ACHN (cell line): ENCODE measurements at regions not wholly inside any gene's neighbourhood (a gene's known extent, or its start where the extent isn't known, plus 50 kb on each side); places are given as distances from the start of the nearest gene placed in this dataset.
A peak's percentile ranks its signal among the peaks of the same experiment; 100 is the strongest.

ENCODE experiments used
- DNase-seq: peaks from one replicate; pipeline ENCODE4 v3.0.0-alpha.2; 2015
- in situ Hi-C: cut with HindIII; loops from 2 replicates; pipeline ENCODE4 v1.10.0; 2017; ENCODE audit warnings: low sequenced_read_pairs, low pct_ligation_motif_present, low pct_unique_long_range_greater_than_20kb

DNA sequence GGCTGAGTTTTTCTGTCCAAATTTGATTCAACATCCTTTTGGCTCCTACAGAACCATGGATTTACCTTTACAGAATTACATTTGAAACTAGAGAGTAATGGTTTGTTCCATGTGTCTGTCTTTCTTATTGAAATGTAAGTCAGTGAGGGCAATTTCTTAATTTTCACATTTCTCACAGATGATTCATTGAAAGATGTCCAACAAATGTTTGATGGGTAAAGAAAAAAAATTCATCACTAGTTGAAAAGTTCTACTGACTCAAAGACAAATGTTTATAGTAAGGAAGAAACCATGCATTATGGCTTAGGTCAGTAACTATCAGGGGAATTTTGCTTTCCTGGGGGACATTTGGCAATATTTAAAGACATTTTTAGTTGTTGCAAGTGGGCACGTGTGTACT lies 131.6 kb upstream of the TRPM3 start:
- DNase-seq: no peak
- in situ Hi-C loops: no loop called here

DNA sequence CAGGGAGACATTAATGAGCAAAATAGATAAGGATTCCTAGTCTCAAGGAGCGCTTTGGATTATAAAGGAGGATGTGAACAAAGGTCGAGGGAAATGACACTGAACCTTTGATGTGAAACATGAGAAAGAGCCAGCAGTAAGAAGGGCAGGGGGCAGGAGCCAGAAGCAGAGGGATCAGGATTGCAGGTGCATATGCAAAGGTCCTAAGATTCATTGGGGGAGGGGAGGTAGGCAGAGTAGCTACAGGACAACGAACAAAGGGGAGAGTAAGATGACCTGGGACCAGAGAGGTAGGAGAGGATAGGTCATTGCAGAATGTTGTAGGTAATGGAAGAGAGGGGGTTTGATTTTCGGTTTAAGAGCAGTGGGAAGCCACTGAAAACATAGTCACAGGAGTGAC lies 129.2 kb upstream of the TRPM3 start:
- DNase-seq: no peak
- in situ Hi-C loops: no loop called here

DNA sequence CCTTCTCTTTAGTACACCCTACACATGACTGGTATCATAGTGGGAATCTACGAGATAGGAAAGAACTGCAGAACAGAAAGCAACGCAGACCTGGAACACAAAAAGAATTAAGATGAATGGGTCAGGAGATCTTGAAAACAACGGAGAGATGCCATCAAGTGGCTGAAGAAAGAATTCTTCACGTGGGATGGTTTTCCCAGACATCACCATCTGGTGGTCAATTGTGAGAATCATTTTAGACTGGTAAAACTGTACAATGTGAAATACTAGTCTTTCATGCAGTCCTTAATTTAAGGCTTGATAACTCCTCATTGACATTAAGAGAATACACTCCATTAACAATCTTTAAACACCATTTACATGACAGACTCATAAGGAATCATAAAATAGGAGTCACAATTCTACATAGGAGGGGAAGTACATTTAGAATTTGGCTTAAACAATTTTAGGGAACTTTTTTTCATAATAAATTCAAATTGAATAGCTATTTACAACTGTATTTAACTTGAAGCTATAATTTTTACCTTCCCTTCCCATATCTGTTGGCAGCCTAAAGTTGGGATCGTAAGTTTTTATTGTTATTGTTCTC lies 128.4 kb upstream of the TRPM3 start:
- in situ Hi-C loops: no loop called here
- DNase-seq: peak; percentile 62

DNA sequence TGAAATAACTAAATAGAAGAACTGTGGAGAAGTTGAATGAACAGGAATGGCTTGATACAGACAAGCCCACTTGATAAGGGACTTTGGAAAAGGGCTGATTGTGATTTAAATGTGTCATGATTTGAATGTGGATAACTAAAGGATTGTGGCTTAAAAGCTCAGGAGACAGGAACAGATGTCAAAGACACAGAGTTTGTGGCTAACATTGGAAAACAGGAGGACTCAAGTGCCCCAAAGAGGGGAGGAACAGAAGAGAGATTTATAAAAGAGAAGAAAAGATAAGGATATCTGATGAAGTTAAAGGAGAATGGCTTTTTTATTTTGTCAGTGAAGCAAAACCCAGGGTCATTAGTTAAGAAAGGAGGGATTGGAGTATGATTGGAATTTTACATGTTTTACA lies 124.2 kb upstream of the TRPM3 start:
- no peak for DNase-seq
- in situ Hi-C loops: no loop called here

DNA sequence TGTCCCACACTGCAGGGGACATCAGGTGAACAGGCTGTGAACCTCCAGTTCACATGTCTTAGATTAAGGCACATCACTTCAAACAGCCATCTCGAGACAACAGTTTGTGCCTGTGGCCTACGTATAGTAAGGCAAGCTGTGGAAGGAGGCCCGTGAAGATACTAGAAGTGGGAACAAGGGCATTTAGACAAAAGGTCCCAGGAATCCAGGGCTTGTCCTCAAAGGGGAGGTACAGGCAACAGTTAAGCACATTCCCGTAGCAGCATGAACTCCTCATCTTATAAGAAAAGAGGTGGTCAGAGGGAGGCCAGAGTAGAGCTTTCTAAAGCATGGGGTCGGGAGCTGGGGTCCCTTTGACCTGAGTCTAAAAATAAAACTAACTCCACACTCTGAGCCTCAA lies 122.5 kb upstream of the TRPM3 start:
- in situ Hi-C loops: no loop called here
- no peak for DNase-seq

DNA sequence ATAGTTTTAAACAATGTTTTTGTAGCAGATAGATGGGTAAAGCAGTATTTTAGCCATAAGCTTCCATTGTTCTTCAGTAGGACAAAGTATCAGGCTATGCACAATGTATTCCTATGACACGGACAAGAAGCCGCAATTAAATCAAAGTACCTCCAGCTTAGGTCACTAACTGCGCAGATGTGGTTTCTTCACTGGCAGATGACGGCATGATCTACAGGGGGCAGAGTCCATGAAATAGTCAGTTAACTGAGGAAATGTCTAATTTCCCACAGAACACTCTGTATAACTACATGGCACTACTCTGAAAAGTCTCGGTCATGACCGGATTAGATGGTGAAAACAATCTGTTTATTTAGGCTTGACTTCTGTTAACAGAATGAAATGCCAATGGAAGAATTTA lies 120.7 kb upstream of the TRPM3 start:
- in situ Hi-C loops: no loop called here
- no peak for DNase-seq

DNA sequence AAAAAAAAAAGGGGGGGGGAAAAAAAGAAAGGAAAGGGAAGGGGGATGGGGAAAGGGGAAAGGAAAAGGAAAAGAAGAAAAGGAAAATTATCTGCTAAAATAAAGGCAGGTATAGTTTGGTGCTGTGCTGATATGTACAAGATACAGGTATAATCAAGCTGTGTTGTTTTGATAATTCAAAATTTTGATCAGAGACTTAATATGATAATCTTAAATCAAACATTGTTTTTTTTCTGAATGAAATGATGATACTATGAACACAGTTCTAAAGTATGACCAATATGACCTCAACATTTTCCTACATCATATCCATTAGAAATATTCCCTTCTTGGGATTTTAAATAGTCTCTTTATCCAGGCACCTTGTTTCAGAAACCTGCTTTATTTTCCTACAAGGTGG lies 115.6 kb upstream of the TRPM3 start:
- in situ Hi-C loops: no loop called here
- DNase-seq: no peak

DNA sequence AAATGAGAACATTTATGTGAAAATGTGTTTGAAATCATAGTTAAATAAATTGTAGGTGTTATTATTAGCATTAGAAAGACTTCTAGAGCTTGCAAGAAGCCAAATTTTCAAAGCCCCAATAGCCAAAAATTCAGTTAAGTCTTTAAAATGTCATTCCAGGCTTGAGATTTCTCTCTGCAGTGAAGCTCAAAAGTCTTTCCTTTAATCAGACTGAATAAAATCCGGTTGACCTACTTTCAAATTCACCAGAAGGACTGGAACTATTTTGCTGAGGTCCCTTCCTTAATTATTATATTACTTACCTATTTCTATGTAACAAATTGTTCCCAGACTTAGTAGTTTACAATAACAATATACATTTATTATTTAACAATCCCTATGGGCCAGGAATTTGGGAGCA lies 112.2 kb upstream of the TRPM3 start:
- in situ Hi-C loops: no loop called here
- no peak for DNase-seq

DNA sequence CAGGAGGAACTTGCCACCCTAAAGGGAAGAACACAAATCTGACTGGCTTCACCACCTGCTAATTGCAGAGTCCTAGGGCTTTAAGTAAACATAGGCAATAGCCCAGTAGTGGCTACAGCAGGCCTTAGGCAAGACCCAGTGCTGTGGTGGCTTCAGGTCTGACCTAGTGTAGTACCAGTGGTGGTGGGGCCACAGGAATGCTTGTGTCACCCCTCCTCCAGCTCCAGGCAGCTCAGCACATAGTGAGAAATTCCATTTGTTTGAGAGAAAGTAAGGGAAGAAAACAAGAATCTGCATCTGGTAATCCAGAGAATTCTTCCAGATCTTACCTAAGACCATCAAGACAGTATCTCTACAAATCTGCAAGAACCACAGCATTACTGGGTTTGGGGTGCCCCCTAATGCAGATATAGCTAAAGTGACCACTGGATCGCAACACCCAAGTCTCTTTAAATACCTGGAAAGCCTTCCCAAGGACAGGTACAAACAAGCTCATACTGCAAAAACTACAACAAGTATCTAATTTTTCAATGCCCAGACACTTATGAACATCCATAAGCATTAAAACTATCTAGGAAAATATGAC lies 102.6 kb upstream of the TRPM3 start:
- in situ Hi-C loops: no loop called here

DNA sequence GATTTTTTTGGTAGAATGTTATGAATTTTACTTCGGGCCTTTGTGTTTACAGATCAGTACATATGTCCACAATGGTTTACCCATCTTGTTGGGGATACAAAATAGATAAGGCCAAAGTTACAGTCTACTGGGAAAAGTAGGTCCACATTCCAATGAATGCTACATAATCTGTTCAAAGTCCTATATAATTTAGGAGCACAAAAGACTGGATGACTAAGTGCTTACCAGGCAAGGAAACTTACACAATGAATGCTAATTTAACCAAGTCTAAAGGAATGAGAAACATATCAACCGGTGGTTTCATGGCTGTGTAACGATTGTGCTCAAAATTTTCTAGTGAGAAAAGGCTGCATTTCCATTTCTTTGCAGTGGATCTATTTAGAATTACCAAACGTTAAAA lies 97.4 kb upstream of the TRPM3 start:
- DNase-seq: no peak
- in situ Hi-C loops: no loop called here

More for the DNA sequence above, 102.6 kb upstream of the TRPM3 start:
- DNase-seq: no peak

DNA sequence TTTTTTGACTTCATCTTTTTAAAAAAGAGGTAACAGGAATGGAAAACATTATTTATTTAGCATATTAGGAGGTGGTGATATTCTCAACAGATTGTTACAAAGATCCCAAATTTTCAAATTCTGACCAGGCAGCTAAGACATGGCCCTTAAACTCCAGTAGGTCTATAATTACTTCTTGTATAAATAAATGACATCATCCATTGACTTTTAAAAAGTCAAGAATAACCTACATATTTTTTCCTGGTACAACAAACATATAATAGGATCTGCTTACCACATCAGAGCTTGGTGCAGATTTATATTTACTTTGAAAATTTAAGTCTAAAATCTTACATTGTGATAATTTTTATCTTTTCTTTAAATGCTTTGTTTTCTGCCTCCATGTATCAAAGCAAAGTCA lies 92.2 kb upstream of the TRPM3 start:
- in situ Hi-C loops: no loop called here
- no peak for DNase-seq

DNA sequence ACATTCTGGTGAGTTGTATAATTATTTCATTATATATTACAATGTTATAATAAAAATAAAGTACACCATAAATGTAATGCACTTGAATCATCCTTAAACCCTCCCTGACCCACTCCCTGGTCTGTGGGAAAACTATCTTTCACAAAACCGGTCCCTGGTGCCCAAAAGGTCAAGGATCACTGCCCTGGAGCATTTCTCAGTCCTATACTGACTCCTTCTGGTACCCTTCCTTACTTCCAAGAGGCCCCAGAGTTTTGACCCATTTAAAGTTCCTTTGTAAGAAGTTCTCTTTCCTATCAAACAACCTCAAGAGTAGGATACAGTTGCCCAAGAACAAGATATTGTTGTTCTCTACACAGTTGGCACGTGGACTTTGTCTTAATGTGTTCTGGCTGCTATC lies 88.9 kb upstream of the TRPM3 start:
- in situ Hi-C loops: no loop called here
- DNase-seq: no peak

DNA sequence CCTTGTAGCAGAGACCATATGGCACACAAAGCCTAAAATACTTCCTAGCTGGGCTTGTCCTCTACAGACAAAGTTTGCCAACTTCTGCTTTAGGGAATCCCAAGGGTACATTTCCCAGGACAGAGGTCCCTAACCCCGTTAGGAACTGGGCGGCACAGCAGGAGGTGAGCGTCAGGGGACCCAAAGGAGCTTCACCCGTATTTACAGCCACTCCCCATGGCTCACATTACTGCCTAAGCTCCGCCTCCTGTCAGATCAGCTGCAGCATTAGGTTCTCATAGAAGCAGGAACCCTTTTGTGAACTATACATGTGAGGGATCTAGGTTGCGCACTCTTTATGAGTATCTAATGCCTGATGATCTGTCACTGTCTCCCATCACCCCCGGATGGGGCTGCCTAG lies 88.5 kb upstream of the TRPM3 start:
- no peak for DNase-seq
- in situ Hi-C loops: no loop called here

DNA sequence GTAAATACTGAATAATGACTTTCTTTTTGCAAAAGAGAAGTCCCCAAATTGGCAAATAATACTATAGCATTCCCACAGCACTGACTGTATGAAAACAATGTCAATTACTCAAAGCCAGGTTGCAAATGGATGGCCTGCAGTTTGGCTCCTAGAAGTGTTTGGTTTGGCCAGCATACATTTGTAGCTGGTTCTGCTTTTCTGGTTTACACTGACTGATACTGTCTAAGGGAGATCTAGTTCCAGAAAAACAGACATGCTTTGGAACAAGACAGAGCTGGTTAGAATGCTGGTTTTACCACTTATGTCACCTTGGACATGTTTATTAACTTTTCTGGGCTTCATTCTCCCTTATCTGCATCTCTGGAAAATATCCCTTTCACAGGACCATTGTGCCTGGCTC lies 81.5 kb upstream of the TRPM3 start:
- in situ Hi-C loops: no loop called here
- no peak for DNase-seq

DNA sequence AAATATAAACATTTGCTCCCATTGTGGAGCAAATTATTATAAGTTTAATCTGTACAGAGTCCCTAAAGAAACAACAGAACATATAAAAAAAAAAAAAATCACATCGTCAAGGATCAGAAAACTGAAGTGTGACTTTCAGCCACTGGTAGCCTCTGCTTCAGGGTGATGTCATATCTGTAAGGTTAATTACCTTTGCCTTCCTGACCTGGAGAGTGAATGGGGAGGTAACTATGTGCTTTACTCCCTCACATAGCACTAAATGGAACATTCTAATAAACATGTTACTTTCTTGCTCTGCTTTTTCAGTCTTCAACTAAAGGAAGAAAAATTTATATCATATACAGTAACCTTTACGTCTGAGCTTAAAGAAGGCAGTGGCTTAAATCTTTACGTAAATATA lies 70.3 kb upstream of the TRPM3 start:
- DNase-seq: no peak
- in situ Hi-C loops: no loop called here

DNA sequence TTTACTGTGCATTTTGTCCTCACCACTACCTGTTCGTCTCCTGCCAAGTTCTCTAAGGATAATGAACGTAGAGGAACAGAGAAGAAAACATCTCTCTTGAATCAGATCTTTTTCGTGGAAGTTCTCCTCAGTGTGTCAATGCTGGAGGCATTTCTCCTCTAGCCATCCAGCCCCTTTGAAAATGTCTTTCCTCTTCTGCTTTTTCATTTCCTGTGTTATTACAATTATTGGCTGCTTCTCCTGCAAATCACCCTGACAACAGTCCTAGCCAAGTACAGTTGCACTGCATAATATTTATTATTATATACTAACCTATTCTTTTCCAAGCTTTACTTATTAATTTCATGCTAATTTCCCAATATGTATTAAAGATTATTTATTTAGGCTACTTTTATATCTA lies 61.8 kb upstream of the TRPM3 start:
- DNase-seq: no peak
- in situ Hi-C loops: no loop called here

DNA sequence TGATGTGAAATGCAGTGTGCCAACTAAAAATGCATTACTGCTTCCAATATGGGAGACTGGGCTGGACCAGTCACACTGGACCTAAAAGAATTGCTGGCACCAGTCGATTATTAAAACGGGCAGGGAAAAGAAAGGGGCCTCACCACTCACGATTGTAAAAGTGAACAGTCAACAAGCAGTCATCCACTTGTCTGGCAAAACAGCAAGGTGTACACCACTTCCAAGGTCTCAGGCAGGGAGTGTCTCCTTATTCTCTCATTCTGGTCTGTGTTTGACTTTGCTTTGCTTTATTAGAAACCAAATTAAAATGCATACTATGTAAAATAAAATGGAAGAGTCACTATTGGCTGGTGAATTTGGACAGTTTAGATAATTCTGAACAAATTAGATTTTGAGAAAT lies 57.8 kb upstream of the TRPM3 start:
- DNase-seq: no peak
- in situ Hi-C loops: no loop called here

DNA sequence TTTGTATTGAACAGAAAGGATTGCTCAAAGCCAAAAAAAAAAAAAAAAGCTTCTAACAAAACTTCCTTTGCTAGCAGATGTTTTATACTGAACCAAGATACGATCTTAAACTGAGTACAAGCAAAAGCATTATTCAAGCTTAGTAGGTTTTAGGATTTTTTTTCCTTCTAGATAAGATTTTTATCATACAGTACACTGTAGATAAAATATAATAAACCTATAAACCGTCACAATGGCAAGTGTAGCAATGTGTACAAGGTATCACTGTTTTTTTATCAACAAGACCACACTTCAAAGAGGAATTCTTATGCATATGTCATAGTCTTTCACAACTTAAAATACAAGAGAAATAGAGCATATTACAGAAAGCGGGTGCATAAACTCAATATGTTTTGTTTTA lies 56.5 kb upstream of the TRPM3 start:
- no peak for DNase-seq
- in situ Hi-C loops: no loop called here

DNA sequence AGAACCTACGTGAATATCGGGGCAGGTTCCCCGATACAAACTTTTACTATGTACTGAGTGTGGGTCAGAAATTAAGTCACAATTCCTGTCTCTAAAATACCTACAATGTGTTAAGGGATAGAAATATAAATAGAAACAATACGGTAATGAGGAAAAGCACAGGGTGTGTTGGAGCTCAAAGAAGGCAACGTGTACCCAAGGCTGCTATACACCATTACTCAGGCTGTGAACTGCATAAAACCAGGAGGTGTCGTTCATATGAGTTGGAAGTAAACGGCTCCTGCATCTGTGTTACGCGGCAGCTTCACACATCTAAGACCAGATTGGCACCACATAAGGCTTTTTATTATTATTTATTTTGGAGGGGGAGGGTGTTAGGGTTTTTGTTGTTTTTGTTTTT lies 50.1 kb upstream of the TRPM3 start:
- no peak for DNase-seq
- in situ Hi-C loops: no loop called here
